ENCODE measurements at regions not wholly inside any gene's neighbourhood (a gene's known extent, or its start where the extent isn't known, plus 50 kb on each side); places are given as distances from the start of the nearest gene placed in this dataset.

DNA sequence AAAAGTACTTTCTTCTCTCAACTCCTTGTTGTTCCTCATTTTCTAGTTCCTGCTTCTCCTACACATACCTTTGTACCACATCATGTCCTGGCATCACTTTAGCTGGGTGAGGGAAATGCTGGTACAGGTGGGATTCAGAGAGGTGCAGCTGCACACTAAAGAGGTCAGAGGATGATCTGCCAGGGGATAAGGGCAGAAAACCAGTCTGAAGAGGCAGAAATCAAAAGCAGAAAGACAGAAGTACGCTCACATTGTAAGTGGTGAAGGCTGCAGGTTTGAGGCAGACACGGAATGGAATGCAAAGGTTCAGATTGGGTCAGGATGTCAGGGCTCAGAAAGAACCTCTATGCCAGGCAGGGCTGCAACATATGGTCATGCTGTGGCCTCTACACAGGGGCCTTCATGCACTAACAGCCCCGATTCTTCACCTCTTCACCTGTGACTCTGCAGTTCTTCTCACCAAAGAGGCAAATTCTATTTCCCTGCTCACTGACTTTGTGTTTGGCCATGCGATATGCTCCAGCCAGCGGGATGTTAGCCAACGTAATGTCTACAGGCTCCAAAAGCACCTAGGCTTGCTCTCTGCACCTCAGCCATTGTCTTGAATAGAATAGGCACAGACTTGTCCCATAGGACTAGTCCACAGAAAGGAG, 373.7 kb downstream of the NXPE2 start:
- TF ChIP-seq, protein P1, sequence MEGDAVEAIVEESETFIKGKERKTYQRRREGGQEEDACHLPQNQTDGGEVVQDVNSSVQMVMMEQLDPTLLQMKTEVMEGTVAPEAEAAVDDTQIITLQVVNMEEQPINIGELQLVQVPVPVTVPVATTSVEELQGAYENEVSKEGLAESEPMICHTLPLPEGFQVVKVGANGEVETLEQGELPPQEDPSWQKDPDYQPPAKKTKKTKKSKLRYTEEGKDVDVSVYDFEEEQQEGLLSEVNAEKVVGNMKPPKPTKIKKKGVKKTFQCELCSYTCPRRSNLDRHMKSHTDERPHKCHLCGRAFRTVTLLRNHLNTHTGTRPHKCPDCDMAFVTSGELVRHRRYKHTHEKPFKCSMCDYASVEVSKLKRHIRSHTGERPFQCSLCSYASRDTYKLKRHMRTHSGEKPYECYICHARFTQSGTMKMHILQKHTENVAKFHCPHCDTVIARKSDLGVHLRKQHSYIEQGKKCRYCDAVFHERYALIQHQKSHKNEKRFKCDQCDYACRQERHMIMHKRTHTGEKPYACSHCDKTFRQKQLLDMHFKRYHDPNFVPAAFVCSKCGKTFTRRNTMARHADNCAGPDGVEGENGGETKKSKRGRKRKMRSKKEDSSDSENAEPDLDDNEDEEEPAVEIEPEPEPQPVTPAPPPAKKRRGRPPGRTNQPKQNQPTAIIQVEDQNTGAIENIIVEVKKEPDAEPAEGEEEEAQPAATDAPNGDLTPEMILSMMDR (IDR thresholded peaks at IDR 0.05; ENCODE audit: poor library complexity): no peak
- TF ChIP-seq EZH2phosphoT487 (IDR thresholded peaks at IDR 0.05; ENCODE audit: low read depth, severe bottlenecking, unreplicated experiment): no peak
